ENCODE measurements at regions not wholly inside any gene's neighbourhood (a gene's known extent, or its start where the extent isn't known, plus 50 kb on each side); places are given as distances from the start of the nearest gene placed in this dataset.

- no peak for TF ChIP-seq HMGXB4 (CRISPR knock-in tag; IDR thresholded peaks at IDR 0.05; ENCODE audit: borderline replicate concordance)
- TF ChIP-seq TFCP2L1 (CRISPR knock-in tag; IDR thresholded peaks at IDR 0.05): no peak
- TF ChIP-seq HDAC2 (IDR thresholded peaks at IDR 0.05): no peak
Observed at GRCh38 chr15:87429754-87430153, 826.8 kb downstream of the NTRK3 start (continued).

- H3K4me1 ChIP-seq: no peaks in the 10 kb centered on the region
- POLR2A ChIA-PET: no interaction called here
- ATAC-seq (no peak), DNase-seq (ENCODE audit: low read depth in 1 of 2, low spot score in 1 of 2) (no peak), FAIRE-seq (no peak)
- CTCF ChIA-PET: no interaction called here
- no peak overlapping the region for H3K4me3 ChIP-seq
- WGBS (ENCODE audit: missing lambda C conversion rate): 5% methylated on average over 2 of the region's 2 CpGs
- no peak overlapping the region for H3K27ac ChIP-seq
- H3K4me2 ChIP-seq: no peak overlapping the region
- TF ChIP-seq JUN (IDR thresholded peaks at IDR 0.05) (no peak), POLR2AphosphoS2 (conservative IDR thresholded peaks at IDR 0.05; ENCODE audit: low read length) (no peak), EHMT2 (IDR thresholded peaks at IDR 0.05; ENCODE audit: low read depth) (no peak), FOSL2 (IDR thresholded peaks at IDR 0.05) (no peak), FOSL2 (CRISPR knock-in tag; IDR thresholded peaks at IDR 0.05) (no peak)
- H3K9me3 ChIP-seq: peaks cover 4% of the 10 kb centered on the region; the same call in 1 of the 3 replicates
Observed at GRCh38 chr15:87420017-87420416, 836.5 kb downstream of the NTRK3 start.

GRCh38 chr15:87419344-87419743, 837.2 kb downstream of the NTRK3 start:
- TF ChIP-seq PBX3 (IDR thresholded peaks at IDR 0.05) (no peak), CBX8 (IDR thresholded peaks at IDR 0.05) (no peak), E2F6 (IDR thresholded peaks at IDR 0.05; ENCODE audit: borderline replicate concordance, low read depth) (no peak), KDM1A (IDR thresholded peaks at IDR 0.05; ENCODE audit: low read depth) (no peak), ZNF302 (CRISPR knock-in tag; IDR thresholded peaks at IDR 0.05) (no peak), POLR2A (IDR thresholded peaks at IDR 0.05; ENCODE audit: low read length) (no peak), ZSCAN20 (CRISPR knock-in tag; IDR thresholded peaks at IDR 0.05) (no peak), EHF (CRISPR knock-in tag; IDR thresholded peaks at IDR 0.05) (no peak), NPAS2 (CRISPR knock-in tag; IDR thresholded peaks at IDR 0.05; ENCODE audit: borderline replicate concordance) (no peak), CEBPB (IDR thresholded peaks at IDR 0.05) (no peak), ESRRA (IDR thresholded peaks at IDR 0.05; ENCODE audit: borderline replicate concordance, low read length) (no peak), PHF8 (IDR thresholded peaks at IDR 0.05; ENCODE audit: borderline replicate concordance, low read depth) (no peak), NR3C1 (IDR thresholded peaks at IDR 0.05) (no peak), MAZ (IDR thresholded peaks at IDR 0.05; ENCODE audit: borderline replicate concordance, low read depth, low read length) (no peak), MAX (IDR thresholded peaks at IDR 0.05) (no peak), HDAC2 (IDR thresholded peaks at IDR 0.05) (no peak), HEYL (CRISPR knock-in tag; IDR thresholded peaks at IDR 0.05) (no peak), ATOH8 (CRISPR knock-in tag; IDR thresholded peaks at IDR 0.05; ENCODE audit: low read depth) (no peak)
- 10% methylated on average over 1 of the region's 1 CpG for WGBS (ENCODE audit: missing lambda C conversion rate)
- DNase-seq (ENCODE audit: low read depth in 1 of 2, low spot score in 1 of 2) (no peak), FAIRE-seq (no peak), ATAC-seq (no peak)
- POLR2A ChIA-PET: no interaction called here
- CTCF ChIA-PET: no interaction called here
- Histone ChIP-seq H3K4me2 (no peak overlapping the region), H3K4me1 (no peaks in the 10 kb centered on the region), H3K4me3 (no peak overlapping the region), H3K9me3 (peaks cover 4% of the 10 kb centered on the region; the same call in 1 of the 3 replicates), H3K27ac (no peak overlapping the region)
